ENCODE measurements at regions not wholly inside any gene's neighbourhood (a gene's known extent, or its start where the extent isn't known, plus 50 kb on each side); places are given as distances from the start of the nearest gene placed in this dataset.

DNA sequence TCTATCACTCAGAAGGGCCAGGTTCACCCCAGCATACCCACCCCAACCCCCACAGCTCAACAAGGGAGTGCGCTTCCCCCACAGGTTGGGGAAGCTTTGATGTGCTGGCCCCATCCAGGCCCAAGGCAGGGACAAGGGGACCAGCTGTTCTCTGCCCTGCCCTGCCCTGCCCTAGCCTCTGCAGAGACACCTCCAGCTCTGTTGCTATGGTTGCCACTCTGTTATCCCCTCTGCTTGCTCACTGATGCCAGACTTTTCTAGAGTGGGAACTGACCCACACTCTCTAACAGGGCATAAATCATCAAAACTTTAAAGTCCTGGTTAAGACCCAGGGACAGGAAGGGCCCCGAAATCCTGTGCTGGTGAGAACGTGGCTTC lies 50.4 kb upstream of the ENPP7 start:
- Histone ChIP-seq H3K27ac (no peak overlapping the region), H3K36me3 (no peaks in the 10 kb centered on the region), H3K9me3 (ENCODE audit: severe bottlenecking) (peaks cover 3% of the 10 kb centered on the region), H3K27me3 (ENCODE audit: insufficient read depth, low read depth, severe bottlenecking) (no peaks in the 10 kb centered on the region), H3K4me3 (ENCODE audit: low read depth, low read length) (no peak overlapping the region)
- TF ChIP-seq CTCF (IDR thresholded peaks at IDR 0.05; ENCODE audit: low read depth, low read length) = no peak
- DNase-seq = no peak

DNA sequence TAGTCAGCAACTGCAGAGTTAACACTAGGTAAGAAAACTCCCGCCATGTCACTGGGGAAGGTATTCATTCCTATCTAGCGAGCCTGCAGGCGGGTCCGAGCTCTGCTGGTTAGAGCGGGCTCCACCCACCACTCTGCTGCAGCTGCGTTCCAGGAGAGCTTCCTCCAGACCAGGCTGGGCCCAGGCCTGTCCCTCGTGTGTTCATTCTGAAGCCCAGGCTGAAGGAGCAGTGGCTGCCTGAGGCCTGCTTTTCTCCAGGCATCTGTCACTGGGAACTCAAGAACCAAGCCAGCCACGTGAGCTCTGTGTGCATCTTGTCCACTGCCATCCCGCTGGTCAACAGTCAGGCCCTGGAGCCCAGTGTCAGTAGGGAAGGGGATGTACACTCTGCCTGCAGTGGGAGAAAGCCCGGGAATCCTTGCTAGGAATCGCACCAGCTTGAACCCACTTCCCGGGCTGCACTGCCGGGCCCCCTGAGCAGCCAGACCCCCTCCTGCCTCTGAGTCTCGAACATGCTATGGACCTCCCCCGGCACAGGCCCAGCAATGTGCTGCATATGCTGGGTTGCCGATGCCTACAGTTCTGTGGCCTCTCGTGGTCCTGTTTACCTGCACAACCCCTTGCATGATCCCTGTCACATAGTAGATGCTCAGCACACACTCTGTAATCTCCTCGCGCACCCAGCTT lies 51.0 kb upstream of the ENPP7 start:
- Histone ChIP-seq H3K27me3 (ENCODE audit: insufficient read depth, low read depth, severe bottlenecking) (no peaks in the 10 kb centered on the region), H3K36me3 (no peaks in the 10 kb centered on the region)

DNA sequence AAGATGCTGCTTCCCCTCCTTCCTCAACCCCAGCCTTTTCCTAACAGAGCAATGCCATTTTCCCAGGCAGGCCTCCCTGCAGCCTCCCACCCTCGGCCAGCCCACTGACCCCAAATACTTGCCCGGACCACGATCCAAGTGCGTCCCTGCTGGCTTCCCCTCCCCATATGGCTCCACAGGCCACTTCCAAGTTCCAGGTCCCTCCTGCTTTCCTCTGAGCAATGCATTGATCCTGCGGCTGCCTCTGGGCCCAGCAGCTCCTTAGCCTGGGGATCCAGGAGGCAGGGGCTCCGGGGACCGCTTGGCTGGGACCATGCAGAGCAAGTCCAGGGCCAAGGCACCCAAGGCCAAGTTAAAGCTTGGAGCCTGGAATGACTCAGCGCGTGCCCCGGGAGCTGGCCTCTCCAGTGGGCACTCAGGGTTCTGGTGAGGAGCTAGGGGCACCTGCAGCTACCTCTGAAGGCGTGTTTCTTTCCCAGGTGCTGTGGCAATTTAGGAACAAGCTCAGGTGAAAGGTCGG lies 51.9 kb upstream of the ENPP7 start:
- no peak for TF ChIP-seq CTCF (IDR thresholded peaks at IDR 0.05; ENCODE audit: low read depth, low read length)
- Histone ChIP-seq H3K4me3 (ENCODE audit: low read depth, low read length) (no peak overlapping the region), H3K36me3 (no peaks in the 10 kb centered on the region), H3K27me3 (ENCODE audit: insufficient read depth, low read depth, severe bottlenecking) (no peaks in the 10 kb centered on the region), H3K9me3 (ENCODE audit: severe bottlenecking) (peaks cover 13% of the 10 kb centered on the region), H3K27ac (no peak overlapping the region)
- no peak for DNase-seq

More for the DNA sequence above, 51.0 kb upstream of the ENPP7 start:
- H3K4me3 ChIP-seq (ENCODE audit: low read depth, low read length) = no peak overlapping the region
- no peak overlapping the region for H3K27ac ChIP-seq
- peaks cover 4% of the 10 kb centered on the region for H3K9me3 ChIP-seq (ENCODE audit: severe bottlenecking)
- TF ChIP-seq CTCF (IDR thresholded peaks at IDR 0.05; ENCODE audit: low read depth, low read length) = no peak
- DNase-seq = no peak

- no peak for DNase-seq
- no peaks in the 10 kb centered on the region for H3K36me3 ChIP-seq
- no peaks in the 10 kb centered on the region for H3K27me3 ChIP-seq (ENCODE audit: insufficient read depth, low read depth, severe bottlenecking)
- peaks cover 19% of the 10 kb centered on the region for H3K9me3 ChIP-seq (ENCODE audit: severe bottlenecking)
- H3K4me3 ChIP-seq (ENCODE audit: low read depth, low read length) = no peak overlapping the region
- no peak for TF ChIP-seq CTCF (IDR thresholded peaks at IDR 0.05; ENCODE audit: low read depth, low read length)
- H3K27ac ChIP-seq = no peak overlapping the region
These were observed 52.5 kb upstream of the ENPP7 start for GRCh38 chr17:79678091-79678735.

GRCh38 chr17:79677646-79678045 lies 53.1 kb upstream of the ENPP7 start:
- no peak for DNase-seq
- H3K27me3 ChIP-seq (ENCODE audit: insufficient read depth, low read depth, severe bottlenecking) = no peaks in the 10 kb centered on the region

More at GRCh38 chr17:79677646-79678045, 53.1 kb upstream of the ENPP7 start:
- Histone ChIP-seq H3K9me3 (ENCODE audit: severe bottlenecking) (peaks cover 25% of the 10 kb centered on the region), H3K27ac (no peak overlapping the region), H3K36me3 (no peaks in the 10 kb centered on the region), H3K4me3 (ENCODE audit: low read depth, low read length) (no peak overlapping the region)
- TF ChIP-seq CTCF (IDR thresholded peaks at IDR 0.05; ENCODE audit: low read depth, low read length) = no peak

Measured in WERI-Rb-1 (cell line).